ENCODE measurements at regions not wholly inside any gene's neighbourhood (a gene's known extent, or its start where the extent isn't known, plus 50 kb on each side); places are given as distances from the start of the nearest gene placed in this dataset.

DNA sequence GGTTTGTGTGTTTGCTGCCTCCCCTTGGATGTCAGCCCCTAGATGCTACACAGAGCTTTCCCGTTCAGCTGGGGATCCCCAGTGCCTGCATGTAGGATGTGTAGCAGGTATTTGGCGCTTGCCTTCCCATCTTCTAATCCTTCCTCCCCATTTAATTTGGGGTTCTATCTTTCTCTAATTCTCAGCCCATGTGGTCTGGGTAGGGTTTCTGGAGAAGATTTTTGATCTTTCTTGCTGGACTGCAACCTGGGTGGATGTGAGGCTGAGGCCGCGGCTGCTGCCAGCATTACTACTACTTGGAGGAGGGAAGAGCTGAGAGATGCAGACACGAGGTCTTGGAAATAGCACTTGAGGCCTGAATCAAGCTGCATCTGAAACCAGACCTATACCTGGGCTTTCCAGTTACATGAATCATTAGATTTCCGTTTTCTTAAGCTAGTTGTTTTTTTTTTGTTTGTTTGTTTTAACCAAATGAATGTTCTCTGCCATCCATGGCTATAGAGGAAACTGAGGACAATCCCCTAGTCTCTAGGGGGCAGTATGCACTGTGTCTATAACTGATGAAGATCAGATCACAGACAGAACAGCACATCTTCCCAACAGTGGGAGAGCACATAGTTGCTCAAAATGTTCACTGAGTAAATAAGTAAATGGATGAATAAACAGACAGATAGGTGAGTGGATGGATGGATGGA lies 178.6 kb downstream of the FGF18 start:
- TF ChIP-seq EP300 (IDR thresholded peaks at IDR 0.05; ENCODE audit: borderline replicate concordance) (no peak), NFIC (IDR thresholded peaks at IDR 0.05) (no peak), CREB1 (IDR thresholded peaks at IDR 0.05; ENCODE audit: low read depth) (no peak), YY1 (IDR thresholded peaks at IDR 0.05; ENCODE audit: low read depth) (no peak), RAD21 (IDR thresholded peaks at IDR 0.05; ENCODE audit: low read depth) (peak; percentile 37; the same call in 1 of the 2 replicates), TAF1 (IDR thresholded peaks at IDR 0.05; ENCODE audit: low read depth) (no peak), EGR1 (IDR thresholded peaks at IDR 0.05) (no peak), FOXM1 (IDR thresholded peaks at IDR 0.05; ENCODE audit: borderline replicate concordance, low read depth) (no peak), CEBPB (IDR thresholded peaks at IDR 0.05) (no peak), TEAD4 (IDR thresholded peaks at IDR 0.05) (no peak)
- TF ChIP-seq, protein P1, sequence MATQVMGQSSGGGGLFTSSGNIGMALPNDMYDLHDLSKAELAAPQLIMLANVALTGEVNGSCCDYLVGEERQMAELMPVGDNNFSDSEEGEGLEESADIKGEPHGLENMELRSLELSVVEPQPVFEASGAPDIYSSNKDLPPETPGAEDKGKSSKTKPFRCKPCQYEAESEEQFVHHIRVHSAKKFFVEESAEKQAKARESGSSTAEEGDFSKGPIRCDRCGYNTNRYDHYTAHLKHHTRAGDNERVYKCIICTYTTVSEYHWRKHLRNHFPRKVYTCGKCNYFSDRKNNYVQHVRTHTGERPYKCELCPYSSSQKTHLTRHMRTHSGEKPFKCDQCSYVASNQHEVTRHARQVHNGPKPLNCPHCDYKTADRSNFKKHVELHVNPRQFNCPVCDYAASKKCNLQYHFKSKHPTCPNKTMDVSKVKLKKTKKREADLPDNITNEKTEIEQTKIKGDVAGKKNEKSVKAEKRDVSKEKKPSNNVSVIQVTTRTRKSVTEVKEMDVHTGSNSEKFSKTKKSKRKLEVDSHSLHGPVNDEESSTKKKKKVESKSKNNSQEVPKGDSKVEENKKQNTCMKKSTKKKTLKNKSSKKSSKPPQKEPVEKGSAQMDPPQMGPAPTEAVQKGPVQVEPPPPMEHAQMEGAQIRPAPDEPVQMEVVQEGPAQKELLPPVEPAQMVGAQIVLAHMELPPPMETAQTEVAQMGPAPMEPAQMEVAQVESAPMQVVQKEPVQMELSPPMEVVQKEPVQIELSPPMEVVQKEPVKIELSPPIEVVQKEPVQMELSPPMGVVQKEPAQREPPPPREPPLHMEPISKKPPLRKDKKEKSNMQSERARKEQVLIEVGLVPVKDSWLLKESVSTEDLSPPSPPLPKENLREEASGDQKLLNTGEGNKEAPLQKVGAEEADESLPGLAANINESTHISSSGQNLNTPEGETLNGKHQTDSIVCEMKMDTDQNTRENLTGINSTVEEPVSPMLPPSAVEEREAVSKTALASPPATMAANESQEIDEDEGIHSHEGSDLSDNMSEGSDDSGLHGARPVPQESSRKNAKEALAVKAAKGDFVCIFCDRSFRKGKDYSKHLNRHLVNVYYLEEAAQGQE (IDR thresholded peaks at IDR 0.05; ENCODE audit: low read depth), result no peak
- TF ChIP-seq, protein P2, sequence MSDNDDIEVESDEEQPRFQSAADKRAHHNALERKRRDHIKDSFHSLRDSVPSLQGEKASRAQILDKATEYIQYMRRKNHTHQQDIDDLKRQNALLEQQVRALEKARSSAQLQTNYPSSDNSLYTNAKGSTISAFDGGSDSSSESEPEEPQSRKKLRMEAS (IDR thresholded peaks at IDR 0.05), result no peak
